Loucy (cell line): ENCODE measurements at regions not wholly inside any gene's neighbourhood (a gene's known extent, or its start where the extent isn't known, plus 50 kb on each side); places are given as distances from the start of the nearest gene placed in this dataset.

Experiments used
- EZH2phosphoT487 ChIP-seq: fragments of 200-600 bp; IDR thresholded peaks from 2 replicates; pipeline ENCODE4 v1.6.1; 2018; ENCODE audit warnings: antibody characterized with exemption, mild to moderate bottlenecking, moderate library complexity, borderline replicate concordance
- TF ChIP-seq, protein P1 (sequence below): fragments of 200-600 bp; sonication (generic); conservative IDR thresholded peaks from 2 replicates; pipeline ENCODE4 v1.5.1; 2014; ENCODE audit warnings: mild to moderate bottlenecking, antibody characterized with exemption, low read length

- TF ChIP-seq, protein P1, sequence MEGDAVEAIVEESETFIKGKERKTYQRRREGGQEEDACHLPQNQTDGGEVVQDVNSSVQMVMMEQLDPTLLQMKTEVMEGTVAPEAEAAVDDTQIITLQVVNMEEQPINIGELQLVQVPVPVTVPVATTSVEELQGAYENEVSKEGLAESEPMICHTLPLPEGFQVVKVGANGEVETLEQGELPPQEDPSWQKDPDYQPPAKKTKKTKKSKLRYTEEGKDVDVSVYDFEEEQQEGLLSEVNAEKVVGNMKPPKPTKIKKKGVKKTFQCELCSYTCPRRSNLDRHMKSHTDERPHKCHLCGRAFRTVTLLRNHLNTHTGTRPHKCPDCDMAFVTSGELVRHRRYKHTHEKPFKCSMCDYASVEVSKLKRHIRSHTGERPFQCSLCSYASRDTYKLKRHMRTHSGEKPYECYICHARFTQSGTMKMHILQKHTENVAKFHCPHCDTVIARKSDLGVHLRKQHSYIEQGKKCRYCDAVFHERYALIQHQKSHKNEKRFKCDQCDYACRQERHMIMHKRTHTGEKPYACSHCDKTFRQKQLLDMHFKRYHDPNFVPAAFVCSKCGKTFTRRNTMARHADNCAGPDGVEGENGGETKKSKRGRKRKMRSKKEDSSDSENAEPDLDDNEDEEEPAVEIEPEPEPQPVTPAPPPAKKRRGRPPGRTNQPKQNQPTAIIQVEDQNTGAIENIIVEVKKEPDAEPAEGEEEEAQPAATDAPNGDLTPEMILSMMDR: no peak
- TF ChIP-seq EZH2phosphoT487: no peak
Observed at GRCh38 chr11:10973416-10973815, 115.6 kb upstream of the ZBED5 start.
